ENCODE measurements at regions not wholly inside any gene's neighbourhood (a gene's known extent, or its start where the extent isn't known, plus 50 kb on each side); places are given as distances from the start of the nearest gene placed in this dataset.

- no peak for TF ChIP-seq EZH2 (IDR thresholded peaks at IDR 0.05; ENCODE audit: low read length, missing control alignments)
- no peak for TF ChIP-seq CTCF (conservative IDR thresholded peaks at IDR 0.05 in 1 of 2, IDR thresholded peaks at IDR 0.05 in 1 of 2; ENCODE audit: low read depth in 1 of 2, low read length in 2 of 2)
Measured at GRCh38 chr7:69173341-69173740, 424.9 kb upstream of the AUTS2 start.

Measured in fibroblast of lung (primary cell).